ENCODE measurements at regions not wholly inside any gene's neighbourhood (a gene's known extent, or its start where the extent isn't known, plus 50 kb on each side); places are given as distances from the start of the nearest gene placed in this dataset.

GRCh38 chr5:137564398-137564961 is 65.4 kb upstream of the SPOCK1 start:
- Histone ChIP-seq H3K4me3 (no peak overlapping the region), H3K4me2 (no peak overlapping the region), H3K27me3 (ENCODE audit: insufficient read depth) (no peaks in the 10 kb centered on the region), H3K36me3 (ENCODE audit: insufficient read depth) (no peaks in the 10 kb centered on the region), H3K79me2 (replicated peaks; ENCODE audit: insufficient read depth) (no peaks in the 10 kb centered on the region), H3K9me2 (ENCODE audit: insufficient read depth) (0 out of 2 replicates have a peak, but pooled peaks cover under 1% of the 10 kb centered on the region), H2AFZ (peak overlapping the region; percentile 69; the same call in 1 of the 2 replicates), H3K4me1 (ENCODE audit: insufficient read depth) (peaks cover 7% of the 10 kb centered on the region; the same call in 1 of the 2 replicates), H3K27ac (ENCODE audit: low read depth) (no peak overlapping the region), H4K20me1 (replicated peaks; ENCODE audit: insufficient read depth) (no peaks in the 10 kb centered on the region; the same call in 1 of the 2 replicates), H3F3A (replicated peaks; ENCODE audit: low read depth) (no peaks in the 10 kb centered on the region)
- H3K9me3 Mint-ChIP-seq = no peaks in the 10 kb centered on the region; the same call in 2 of the 3 replicates
- H3K4me1 Mint-ChIP-seq = peaks cover 8% of the 10 kb centered on the region; the same call in 2 of the 3 replicates
- H3K36me3 Mint-ChIP-seq (ENCODE audit: low read depth) = no peaks in the 10 kb centered on the region
- peaks cover 11% of the 10 kb centered on the region for H3K27me3 Mint-ChIP-seq (ENCODE audit: insufficient read depth, low read depth, poor library complexity)
- DNase-seq (ENCODE audit: low spot score) (no peak), ATAC-seq (no peak)
- H3K4me3 Mint-ChIP-seq = no peak overlapping the region
- H3K27ac Mint-ChIP-seq = no peak overlapping the region
- no peak for TF ChIP-seq ETS1 (IDR thresholded peaks at IDR 0.05)
- TF ChIP-seq REST (IDR thresholded peaks at IDR 0.05; ENCODE audit: unreplicated experiment) = no peak
- no peak for TF ChIP-seq POLR2AphosphoS5 (IDR thresholded peaks at IDR 0.05; ENCODE audit: low read depth)
- no peak for TF ChIP-seq ZNF114 (CRISPR knock-in tag; IDR thresholded peaks at IDR 0.05)
- no peak for TF ChIP-seq STAT1 (IDR thresholded peaks at IDR 0.05; ENCODE audit: unreplicated experiment)
- TF ChIP-seq CREB1 (CRISPR knock-in tag; IDR thresholded peaks at IDR 0.05; ENCODE audit: low read depth) = no peak
- no peak for TF ChIP-seq CTCF (conservative IDR thresholded peaks at IDR 0.05; ENCODE audit: low read depth in 2 of 2)
- TF ChIP-seq JUNB (IDR thresholded peaks at IDR 0.05; ENCODE audit: unreplicated experiment) = no peak
- no peak for TF ChIP-seq EZH2phosphoT487 (IDR thresholded peaks at IDR 0.05; ENCODE audit: unreplicated experiment)
- no peak for TF ChIP-seq EZH2 (IDR thresholded peaks at IDR 0.05; ENCODE audit: low read depth, unreplicated experiment)
- TF ChIP-seq NANOG (IDR thresholded peaks at IDR 0.05; ENCODE audit: borderline replicate concordance) = no peak
- no peak for TF ChIP-seq ZNF462 (CRISPR knock-in tag; IDR thresholded peaks at IDR 0.05)
- no peak for TF ChIP-seq ZNF331 (CRISPR knock-in tag; IDR thresholded peaks at IDR 0.05; ENCODE audit: low read depth)
